Loucy (cell line): ENCODE measurements at regions not wholly inside any gene's neighbourhood (a gene's known extent, or its start where the extent isn't known, plus 50 kb on each side); places are given as distances from the start of the nearest gene placed in this dataset.

Experiments
- H2AFZ ChIP-seq: fragments of 200-600 bp; sonication (generic); 2 replicates; pipeline ENCODE4 v1.6.0; 2016; ENCODE audit warnings: antibody characterized with exemption, mild to moderate bottlenecking, low read length, moderate library complexity
- H3F3A ChIP-seq: fragments of 200-600 bp; 2 replicates; pipeline ENCODE4 v1.6.0; 2016; ENCODE audit warnings: antibody characterized with exemption, low read depth, mild to moderate bottlenecking
- H3K27me3 ChIP-seq: fragments of 200-600 bp; sonication (generic); 2 replicates; pipeline ENCODE4 v1.6.1; 2014; ENCODE audit warnings: low read length, mild to moderate bottlenecking; ENCODE audit not compliant: insufficient read depth, poor library complexity, severe bottlenecking
- H3K36me3 ChIP-seq: fragments of 200-600 bp; sonication (generic); 2 replicates; pipeline ENCODE4 v1.6.1; 2016; ENCODE audit warnings: low read length; ENCODE audit not compliant: insufficient read depth
- H3K4me1 ChIP-seq: fragments of 200-600 bp; sonication (generic); 2 replicates; pipeline ENCODE4 v1.5.1; 2014; ENCODE audit warnings: low read length, mild to moderate bottlenecking; ENCODE audit not compliant: insufficient read depth, poor library complexity, severe bottlenecking
- H3K4me2 ChIP-seq: fragments of 200-600 bp; sonication (generic); 2 replicates; pipeline ENCODE4 v1.6.0; 2014; ENCODE audit warnings: antibody characterized with exemption, low read length, low read depth, mild to moderate bottlenecking; ENCODE audit not compliant: poor library complexity, severe bottlenecking
- H3K4me3 ChIP-seq: fragments of 200-600 bp; sonication (generic); 2 replicates; pipeline ENCODE4 v1.5.1; 2014; ENCODE audit warnings: low read length, mild to moderate bottlenecking, mixed read lengths; ENCODE audit not compliant: poor library complexity, severe bottlenecking
- H3K79me2 ChIP-seq: fragments of 200-600 bp; sonication (generic); 2 replicates; pipeline ENCODE4 v1.6.1; 2014; ENCODE audit warnings: low read length; ENCODE audit not compliant: insufficient read depth
- H3K9ac ChIP-seq: fragments of 200-600 bp; sonication (generic); 2 replicates; pipeline ENCODE4 v1.6.0; 2014; ENCODE audit warnings: mild to moderate bottlenecking, low read depth, low read length, moderate library complexity; ENCODE audit not compliant: poor library complexity, severe bottlenecking
- H3K9me2 ChIP-seq: fragments of 200-600 bp; sonication (generic); replicated peaks from 2 replicates; pipeline ENCODE4 v1.6.1; 2016; ENCODE audit warnings: low read depth, low read length, mixed read lengths
- H3K9me3 ChIP-seq: fragments of 200-600 bp; sonication (generic); 2 replicates; pipeline ENCODE4 v1.6.1; 2014; ENCODE audit warnings: mild to moderate bottlenecking, antibody characterized with exemption, low read length, low read depth; ENCODE audit not compliant: insufficient read depth
- H4K20me1 ChIP-seq: fragments of 200-600 bp; sonication (generic); 2 replicates; pipeline ENCODE4 v1.6.0; 2014; ENCODE audit warnings: antibody characterized with exemption, low read length, mild to moderate bottlenecking; ENCODE audit not compliant: insufficient read depth, poor library complexity, severe bottlenecking
- CTCF ChIP-seq: fragments of 200-600 bp; sonication (generic); conservative IDR thresholded peaks from 2 replicates; pipeline ENCODE4 v1.5.1; 2014; ENCODE audit warnings: mild to moderate bottlenecking, antibody characterized with exemption, low read length
- EZH2phosphoT487 ChIP-seq: fragments of 200-600 bp; IDR thresholded peaks from 2 replicates; pipeline ENCODE4 v1.6.1; 2018; ENCODE audit warnings: antibody characterized with exemption, mild to moderate bottlenecking, moderate library complexity, borderline replicate concordance

- Histone ChIP-seq H2AFZ (no peak overlapping the region), H3K79me2 (no peaks in the 10 kb centered on the region), H3K9ac (no peak overlapping the region), H3K4me3 (no peak overlapping the region), H3K4me2 (no peak overlapping the region), H3K9me3 (no peaks in the 10 kb centered on the region), H3K9me2 (no peaks in the 10 kb centered on the region), H3K36me3 (no peaks in the 10 kb centered on the region), H3K27me3 (no peaks in the 10 kb centered on the region), H3F3A (no peaks in the 10 kb centered on the region), H4K20me1 (no peaks in the 10 kb centered on the region), H3K4me1 (no peaks in the 10 kb centered on the region)
- no peak for TF ChIP-seq CTCF
- no peak for TF ChIP-seq EZH2phosphoT487
Measured at GRCh38 chr10:78280604-78281003, 246.9 kb downstream of the RPS24 start.

- Histone ChIP-seq H3K79me2 (no peaks in the 10 kb centered on the region), H3K4me3 (no peak overlapping the region), H3K27me3 (no peaks in the 10 kb centered on the region), H3K9ac (no peak overlapping the region), H3K4me2 (no peak overlapping the region), H3F3A (no peaks in the 10 kb centered on the region), H4K20me1 (no peaks in the 10 kb centered on the region), H2AFZ (no peak overlapping the region), H3K36me3 (no peaks in the 10 kb centered on the region), H3K9me2 (no peaks in the 10 kb centered on the region), H3K9me3 (no peaks in the 10 kb centered on the region), H3K4me1 (no peaks in the 10 kb centered on the region)
- TF ChIP-seq EZH2phosphoT487, result no peak
Measured at GRCh38 chr10:78281627-78282026, 248.0 kb downstream of the RPS24 start.

GRCh38 chr10:78283069-78283682 is 249.5 kb downstream of the RPS24 start:
- Histone ChIP-seq H3K4me1 (no peaks in the 10 kb centered on the region), H3K27me3 (no peaks in the 10 kb centered on the region), H3K9me3 (no peaks in the 10 kb centered on the region), H3K4me2 (no peak overlapping the region), H3K79me2 (no peaks in the 10 kb centered on the region), H3K4me3 (no peak overlapping the region), H4K20me1 (no peaks in the 10 kb centered on the region), H2AFZ (no peak overlapping the region), H3K36me3 (no peaks in the 10 kb centered on the region), H3K9ac (no peak overlapping the region), H3F3A (no peaks in the 10 kb centered on the region), H3K9me2 (no peaks in the 10 kb centered on the region)
- TF ChIP-seq EZH2phosphoT487, result no peak
- TF ChIP-seq CTCF, result no peak

GRCh38 chr10:78284381-78284780 is 250.7 kb downstream of the RPS24 start:
- H2AFZ ChIP-seq, result no peak overlapping the region
- no peak overlapping the region for H3K9ac ChIP-seq
- H3K36me3 ChIP-seq, result no peaks in the 10 kb centered on the region
- no peak overlapping the region for H3K4me3 ChIP-seq
- no peaks in the 10 kb centered on the region for H3K79me2 ChIP-seq
- no peak overlapping the region for H3K4me2 ChIP-seq
- no peak for TF ChIP-seq CTCF
- TF ChIP-seq EZH2phosphoT487, result no peak
- no peaks in the 10 kb centered on the region for H3K9me2 ChIP-seq
- no peaks in the 10 kb centered on the region for H3F3A ChIP-seq
- H3K9me3 ChIP-seq, result no peaks in the 10 kb centered on the region
- no peaks in the 10 kb centered on the region for H3K4me1 ChIP-seq
- no peaks in the 10 kb centered on the region for H4K20me1 ChIP-seq
- H3K27me3 ChIP-seq, result no peaks in the 10 kb centered on the region
